ENCODE measurements at regions not wholly inside any gene's neighbourhood (a gene's known extent, or its start where the extent isn't known, plus 50 kb on each side); places are given as distances from the start of the nearest gene placed in this dataset.

- DNase-seq: no peak
Observed at GRCh38 chr5:77948476-77948875, 172.3 kb upstream of the TBCA start.

GRCh38 chr5:77947041-77947428, 170.9 kb upstream of the TBCA start:
- DNase-seq: peak; percentile 35

GRCh38 chr5:77946381-77947040, 170.4 kb upstream of the TBCA start:
- peak; percentile 49 for DNase-seq

- DNase-seq: no peak
Observed at GRCh38 chr5:77945874-77946273, 169.7 kb upstream of the TBCA start.

- DNase-seq: no peak
Observed at GRCh38 chr5:77944757-77945340, 168.7 kb upstream of the TBCA start.

GRCh38 chr5:77943851-77944250, 167.7 kb upstream of the TBCA start:
- no peak for DNase-seq

GRCh38 chr5:77942578-77943239, 166.6 kb upstream of the TBCA start:
- DNase-seq: no peak

- DNase-seq: no peak
Observed at GRCh38 chr5:77937015-77937908, 161.1 kb upstream of the TBCA start.

GRCh38 chr5:77936365-77936693, 160.2 kb upstream of the TBCA start:
- no peak for DNase-seq

- DNase-seq: no peak
Observed at GRCh38 chr5:77935506-77936364, 159.6 kb upstream of the TBCA start.

GRCh38 chr5:77928776-77929300, 152.7 kb upstream of the TBCA start:
- no peak for DNase-seq

GRCh38 chr5:77926337-77926736, 150.2 kb upstream of the TBCA start:
- no peak for DNase-seq

- no peak for DNase-seq
Observed at GRCh38 chr5:77925503-77925902, 149.4 kb upstream of the TBCA start.

- no peak for DNase-seq
Observed at GRCh38 chr5:77924081-77924480, 147.9 kb upstream of the TBCA start.

GRCh38 chr5:77923666-77924065, 147.5 kb upstream of the TBCA start:
- DNase-seq: no peak

- no peak for DNase-seq
Observed at GRCh38 chr5:77921094-77921768, 145.1 kb upstream of the TBCA start.

- DNase-seq: no peak
Observed at GRCh38 chr5:77920359-77921058, 144.4 kb upstream of the TBCA start.

- DNase-seq: no peak
Observed at GRCh38 chr5:77915346-77915745, 139.2 kb upstream of the TBCA start.

- DNase-seq: no peak
Observed at GRCh38 chr5:77912721-77913120, 136.6 kb upstream of the TBCA start.

- no peak for DNase-seq
Observed at GRCh38 chr5:77910602-77911188, 134.6 kb upstream of the TBCA start.

GRCh38 chr5:77909237-77909636, 133.1 kb upstream of the TBCA start:
- no peak for DNase-seq
